ENCODE measurements at regions not wholly inside any gene's neighbourhood (a gene's known extent, or its start where the extent isn't known, plus 50 kb on each side); places are given as distances from the start of the nearest gene placed in this dataset.

- TF ChIP-seq CTCF (IDR thresholded peaks at IDR 0.05), result no peak
- no peak for TF ChIP-seq EZH2 (IDR thresholded peaks at IDR 0.05)
- no peak for TF ChIP-seq EZH2phosphoT487 (IDR thresholded peaks at IDR 0.05)
Measured at GRCh38 chrX:124274438-124275181, 57.9 kb upstream of the TEX13D start.
